Neural progenitor cell (in vitro differentiated cells): ENCODE measurements at regions not wholly inside any gene's neighbourhood (a gene's known extent, or its start where the extent isn't known, plus 50 kb on each side); places are given as distances from the start of the nearest gene placed in this dataset.

Experiments used
- EZH2 ChIP-seq: fragments of 200-600 bp; sonication (generic); IDR thresholded peaks from 2 replicates; pipeline ENCODE4 v1.6.1; 2017; ENCODE audit warnings: antibody characterized with exemption, mild to moderate bottlenecking, moderate library complexity
- TF ChIP-seq, protein P1 (sequence below): fragments of 200-600 bp; sonication (generic); IDR thresholded peaks from 2 replicates; pipeline ENCODE4 v1.5.1; 2017; ENCODE audit warnings: antibody characterized with exemption, mild to moderate bottlenecking

DNA sequence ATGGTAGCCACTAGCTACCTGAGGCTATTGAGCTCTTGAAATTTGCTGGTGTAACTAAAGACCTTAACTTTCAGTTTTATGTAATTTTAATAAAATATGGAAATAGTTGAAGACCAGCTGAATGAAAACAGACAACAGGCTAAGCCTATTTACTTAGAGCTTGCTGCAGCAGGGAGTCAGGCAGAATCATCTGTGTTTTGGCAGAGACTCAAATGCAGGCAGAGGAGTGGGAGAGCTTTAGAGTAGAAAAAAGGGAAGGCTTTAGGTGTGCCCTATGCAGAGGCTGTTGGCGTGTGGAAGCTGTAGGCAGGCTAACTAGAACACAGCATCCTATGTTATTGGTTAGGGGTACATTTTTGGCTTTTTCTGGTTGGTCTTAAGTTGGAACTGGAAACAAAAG, 304.9 kb upstream of the NBEA start:
- TF ChIP-seq, protein P1, sequence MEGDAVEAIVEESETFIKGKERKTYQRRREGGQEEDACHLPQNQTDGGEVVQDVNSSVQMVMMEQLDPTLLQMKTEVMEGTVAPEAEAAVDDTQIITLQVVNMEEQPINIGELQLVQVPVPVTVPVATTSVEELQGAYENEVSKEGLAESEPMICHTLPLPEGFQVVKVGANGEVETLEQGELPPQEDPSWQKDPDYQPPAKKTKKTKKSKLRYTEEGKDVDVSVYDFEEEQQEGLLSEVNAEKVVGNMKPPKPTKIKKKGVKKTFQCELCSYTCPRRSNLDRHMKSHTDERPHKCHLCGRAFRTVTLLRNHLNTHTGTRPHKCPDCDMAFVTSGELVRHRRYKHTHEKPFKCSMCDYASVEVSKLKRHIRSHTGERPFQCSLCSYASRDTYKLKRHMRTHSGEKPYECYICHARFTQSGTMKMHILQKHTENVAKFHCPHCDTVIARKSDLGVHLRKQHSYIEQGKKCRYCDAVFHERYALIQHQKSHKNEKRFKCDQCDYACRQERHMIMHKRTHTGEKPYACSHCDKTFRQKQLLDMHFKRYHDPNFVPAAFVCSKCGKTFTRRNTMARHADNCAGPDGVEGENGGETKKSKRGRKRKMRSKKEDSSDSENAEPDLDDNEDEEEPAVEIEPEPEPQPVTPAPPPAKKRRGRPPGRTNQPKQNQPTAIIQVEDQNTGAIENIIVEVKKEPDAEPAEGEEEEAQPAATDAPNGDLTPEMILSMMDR: no peak
- TF ChIP-seq EZH2: no peak
